GM20431 (cell line): ENCODE measurements at regions not wholly inside any gene's neighbourhood (a gene's known extent, or its start where the extent isn't known, plus 50 kb on each side); places are given as distances from the start of the nearest gene placed in this dataset.
"Not testable (repeated sequence)": the region's sequence is repeated elsewhere in the genome, so short reads cannot be mapped to it uniquely, and the experiment has no call there.

ENCODE experiments used
- in situ Hi-C: fragments of 300-500 bp; cut with MseI, MboI; formaldehyde crosslinking; loops from one replicate; pipeline ENCODE4 v1.15.0; 2020; ENCODE audit warnings: low sequenced_read_pairs; ENCODE audit not compliant: unreplicated experiment

DNA sequence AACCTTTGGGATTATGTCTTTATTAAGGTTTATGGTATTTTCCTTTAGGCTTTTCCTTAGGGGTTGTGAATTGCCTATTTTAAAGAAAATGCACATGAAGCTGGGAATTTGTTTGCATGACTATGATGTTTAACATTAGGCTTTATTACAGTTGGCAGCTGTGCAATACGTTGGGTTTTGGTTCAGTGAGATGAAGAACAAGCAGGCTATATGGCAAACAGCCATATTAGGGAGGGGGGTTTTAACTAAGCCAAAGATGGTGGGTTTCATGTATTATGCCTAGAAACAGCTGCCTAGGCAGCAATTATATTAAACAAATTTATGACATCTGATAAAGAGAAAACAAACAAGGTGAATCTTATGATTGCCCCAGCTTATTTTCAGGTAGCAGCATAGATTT is 880.8 kb downstream of the FAM181B start:
- in situ Hi-C loops: no loop called here

DNA sequence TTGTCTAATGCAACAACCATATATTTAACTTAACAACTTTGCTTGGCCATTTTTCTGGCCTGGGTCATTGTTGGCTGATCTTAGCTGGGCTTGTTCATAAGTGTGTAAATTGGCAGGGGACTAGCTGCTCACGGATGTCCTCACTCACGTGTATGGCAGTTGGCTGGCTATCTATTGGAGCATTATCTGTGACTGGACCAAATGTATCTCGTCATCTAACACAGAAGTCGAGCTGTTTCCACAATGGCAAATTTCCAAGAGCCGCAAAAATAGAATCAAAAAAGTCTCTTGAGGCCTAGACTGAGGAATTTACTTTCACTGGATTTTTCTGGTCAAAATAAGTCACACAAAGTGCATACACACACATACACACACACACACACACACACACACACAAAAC is 893.3 kb downstream of the FAM181B start:
- in situ Hi-C loops: no loop called here

DNA sequence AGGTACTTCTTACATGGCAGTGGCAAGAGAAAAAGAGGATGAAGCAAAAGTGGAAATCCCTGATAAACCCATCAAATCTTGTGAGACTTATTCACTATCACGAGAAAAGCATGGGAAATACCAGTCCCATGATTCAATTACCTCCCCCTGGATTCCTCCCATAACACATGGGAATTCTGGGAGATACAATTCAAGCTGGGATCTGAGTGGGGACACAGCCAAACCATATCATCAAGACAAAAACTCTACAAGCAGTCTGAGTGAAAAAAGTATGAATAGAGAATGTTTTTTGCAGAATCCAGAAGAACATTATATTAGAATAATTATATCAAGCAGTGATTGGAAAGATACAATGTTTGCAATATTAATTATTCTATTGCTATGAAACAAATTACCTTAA is 893.7 kb downstream of the FAM181B start:
- in situ Hi-C loops: no loop called here

DNA sequence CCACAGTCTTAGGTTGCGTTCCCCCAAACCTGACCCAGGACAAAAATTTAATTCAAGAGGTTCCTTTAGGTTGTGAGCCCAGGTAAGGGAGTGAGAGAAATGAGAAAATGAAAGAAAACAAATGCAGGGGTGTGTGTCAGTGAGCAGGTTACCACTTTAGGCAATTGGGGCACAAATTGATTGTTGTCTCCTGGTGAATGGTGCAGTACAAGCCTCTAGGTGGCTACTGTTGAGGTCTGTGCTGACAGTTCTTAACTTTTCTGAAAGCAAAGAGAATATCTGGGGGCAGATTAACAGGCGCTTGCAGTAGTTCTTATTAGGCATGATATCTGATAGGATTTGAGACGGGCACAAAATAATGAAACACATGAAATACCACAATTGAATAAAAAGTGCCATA is 894.6 kb downstream of the FAM181B start:
- in situ Hi-C loops: no loop called here

DNA sequence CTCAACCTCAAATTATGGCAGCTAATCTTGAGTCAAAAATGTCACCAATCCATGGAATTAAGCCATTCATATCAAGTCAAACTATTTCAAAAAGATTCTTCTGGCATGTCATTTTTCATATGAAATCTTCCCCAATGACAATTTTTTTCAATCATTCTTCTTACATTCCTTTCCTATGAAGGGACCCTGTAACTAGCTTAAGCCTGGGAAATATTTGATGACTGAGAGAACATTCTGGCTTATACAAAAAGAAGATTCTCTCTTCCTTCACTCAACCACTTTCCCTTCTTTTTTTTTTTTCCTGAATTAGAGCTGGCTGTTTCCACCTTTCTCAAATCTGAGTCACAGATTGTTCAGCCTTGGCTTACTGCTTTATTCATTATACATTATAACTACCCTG is 903.7 kb downstream of the FAM181B start:
- in situ Hi-C loops: no loop called here

DNA sequence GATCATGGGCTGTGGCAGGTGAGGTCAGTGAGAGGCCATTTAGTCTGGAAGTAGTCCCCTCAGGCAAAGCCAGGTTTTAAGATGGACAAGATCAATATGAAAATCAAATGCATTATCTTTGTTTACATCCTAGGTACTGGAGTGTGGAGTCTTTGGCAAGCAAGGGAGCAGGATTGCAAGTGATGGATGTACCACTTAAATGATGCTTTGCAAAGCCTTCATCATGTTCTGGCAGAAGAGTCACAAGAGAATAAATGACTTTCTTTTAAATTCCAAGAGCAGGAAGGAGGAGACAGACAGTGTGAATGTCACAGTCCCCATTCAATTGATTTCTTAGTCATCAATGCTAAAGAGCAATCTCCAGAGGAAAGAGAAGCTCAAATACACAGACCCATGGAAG is 908.3 kb downstream of the FAM181B start:
- in situ Hi-C loops: no loop called here

DNA sequence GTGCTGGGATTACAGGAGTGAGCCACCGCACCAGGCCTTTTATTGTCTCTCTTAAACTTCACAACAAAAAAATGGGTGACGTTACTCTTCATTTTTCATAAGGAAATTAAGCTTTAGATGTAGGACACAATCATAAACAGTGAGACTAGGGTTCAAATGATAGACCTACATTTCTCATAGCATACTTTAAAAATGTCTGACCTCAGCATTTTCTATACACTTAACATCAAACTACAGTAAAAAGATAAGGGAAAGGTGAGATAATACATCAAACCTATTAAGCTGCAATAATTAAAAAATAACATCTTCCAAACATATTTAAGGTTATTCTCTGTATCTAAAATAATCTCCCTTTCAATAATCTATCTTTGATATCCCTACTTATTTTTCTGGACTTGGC is 914.2 kb downstream of the FAM181B start:
- in situ Hi-C loops: no loop called here

DNA sequence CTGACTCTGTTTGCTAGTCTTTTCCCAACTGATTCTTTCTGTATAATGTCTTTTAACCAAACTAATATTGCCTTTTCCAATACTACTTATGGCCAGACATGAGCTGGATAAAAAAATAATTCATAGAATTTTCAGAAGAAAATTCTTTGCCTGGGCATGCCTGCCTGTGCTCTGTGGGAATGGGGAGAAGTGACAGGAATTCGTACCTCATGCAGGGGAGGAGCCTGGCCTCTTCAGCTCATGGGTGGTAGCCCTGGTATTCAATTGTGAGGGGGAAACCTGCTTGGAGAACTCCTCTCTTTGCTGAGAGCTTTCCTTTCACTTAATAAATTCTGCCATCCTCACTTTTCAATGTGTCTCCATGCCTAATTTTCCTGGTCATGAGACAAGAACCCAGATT is 928.8 kb downstream of the FAM181B start:
- in situ Hi-C loops: no loop called here

DNA sequence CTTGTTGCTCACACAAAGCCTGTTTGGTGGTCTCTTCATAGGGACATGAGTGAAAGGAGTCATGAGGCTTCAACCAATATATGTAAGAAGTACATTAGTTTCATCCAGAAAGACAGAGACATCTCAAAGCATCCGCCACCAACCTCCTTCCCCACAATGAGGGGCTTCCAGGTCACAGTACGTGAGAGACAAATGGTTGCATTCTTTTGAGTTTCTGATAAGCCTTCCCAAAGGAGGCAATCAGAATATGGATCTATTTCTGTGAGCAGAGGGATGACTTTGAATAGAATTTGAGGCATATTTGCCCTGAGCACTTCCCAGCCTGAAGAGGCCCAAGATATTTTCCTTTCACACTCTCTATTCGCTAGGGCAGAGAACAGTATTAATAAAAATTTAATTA is 931.1 kb downstream of the FAM181B start:
- in situ Hi-C loops: no loop called here

DNA sequence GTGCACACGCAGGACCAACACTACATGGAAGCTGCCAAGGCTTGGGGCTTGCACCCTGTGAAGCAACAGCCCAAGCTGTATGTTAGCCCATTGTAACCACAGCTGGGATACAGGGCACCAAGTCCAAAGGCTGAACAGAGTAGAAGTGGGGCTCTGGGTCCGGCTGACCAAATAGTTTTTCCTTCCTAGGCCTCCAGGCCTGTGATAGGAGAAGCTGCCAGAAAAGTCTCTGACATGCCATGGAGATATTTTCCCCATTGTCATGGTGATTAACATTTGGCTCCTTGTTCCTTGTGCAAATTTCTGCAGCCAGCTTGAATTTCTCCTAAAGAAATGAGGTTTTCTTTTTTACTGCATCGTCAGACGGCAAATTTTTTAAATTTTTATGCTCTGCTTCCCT is 941.2 kb downstream of the FAM181B start:
- in situ Hi-C loops: no loop called here

DNA sequence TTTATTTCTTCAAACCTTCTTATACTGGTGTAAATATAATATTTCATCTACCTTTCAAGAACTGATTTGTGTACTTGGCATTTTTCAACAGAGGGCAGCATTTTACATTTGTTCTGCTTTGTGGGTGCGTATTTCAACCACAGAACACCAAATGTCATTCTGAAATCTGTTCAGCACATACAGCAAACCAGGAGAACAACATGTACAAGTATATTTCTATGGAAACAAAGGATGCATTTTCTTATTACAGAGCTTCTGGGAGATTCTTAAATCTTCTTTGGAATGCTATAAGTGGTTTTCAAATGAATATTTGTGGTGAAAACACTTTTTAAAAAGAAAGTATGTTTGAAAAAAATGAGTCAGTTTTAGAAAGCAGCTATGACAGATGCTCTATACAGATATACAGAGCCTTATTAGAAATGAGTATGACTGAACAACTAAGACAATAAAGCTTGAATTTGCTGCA is 946.0 kb downstream of the FAM181B start:
- in situ Hi-C loops: no loop called here

DNA sequence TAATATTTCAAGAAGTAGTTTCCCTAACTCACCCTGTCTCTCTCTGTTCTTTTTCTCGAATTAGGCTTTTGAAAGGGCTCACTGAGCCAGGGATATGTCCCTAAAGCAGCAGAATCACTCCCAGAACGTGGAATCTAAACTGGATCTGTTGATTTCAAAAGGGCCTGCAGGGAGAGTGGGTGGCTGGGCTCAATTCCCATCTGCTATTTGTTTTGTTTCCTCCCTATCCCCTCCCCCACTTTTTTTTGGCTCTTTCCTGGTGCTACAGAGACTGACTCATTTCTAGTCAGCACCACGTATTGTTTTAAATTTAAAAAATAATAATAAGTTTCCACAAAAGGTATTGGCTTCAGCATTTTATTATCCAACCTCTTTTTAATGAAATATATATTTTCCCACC is 961.5 kb downstream of the FAM181B start:
- in situ Hi-C loops: no loop called here

DNA sequence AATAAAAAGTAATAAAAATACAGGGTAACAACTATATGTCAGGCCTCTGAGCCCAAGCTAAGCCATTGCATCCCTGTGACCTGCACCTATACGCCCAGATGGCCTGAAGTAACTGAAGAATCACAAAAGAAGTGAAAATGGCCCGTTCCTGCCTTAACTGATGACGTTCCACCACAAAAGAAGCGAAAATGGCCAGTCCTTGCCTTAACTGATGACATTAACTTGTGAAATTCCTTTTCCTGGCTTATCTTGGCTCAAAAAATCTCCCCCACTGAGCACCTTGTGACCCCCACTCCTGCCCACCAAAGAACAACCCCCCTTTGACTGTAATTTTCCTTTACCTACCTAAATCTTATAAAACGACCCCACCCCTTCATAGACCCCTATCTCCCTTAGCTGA is 963.8 kb downstream of the FAM181B start:
- in situ Hi-C loops: not testable (repeated sequence)

DNA sequence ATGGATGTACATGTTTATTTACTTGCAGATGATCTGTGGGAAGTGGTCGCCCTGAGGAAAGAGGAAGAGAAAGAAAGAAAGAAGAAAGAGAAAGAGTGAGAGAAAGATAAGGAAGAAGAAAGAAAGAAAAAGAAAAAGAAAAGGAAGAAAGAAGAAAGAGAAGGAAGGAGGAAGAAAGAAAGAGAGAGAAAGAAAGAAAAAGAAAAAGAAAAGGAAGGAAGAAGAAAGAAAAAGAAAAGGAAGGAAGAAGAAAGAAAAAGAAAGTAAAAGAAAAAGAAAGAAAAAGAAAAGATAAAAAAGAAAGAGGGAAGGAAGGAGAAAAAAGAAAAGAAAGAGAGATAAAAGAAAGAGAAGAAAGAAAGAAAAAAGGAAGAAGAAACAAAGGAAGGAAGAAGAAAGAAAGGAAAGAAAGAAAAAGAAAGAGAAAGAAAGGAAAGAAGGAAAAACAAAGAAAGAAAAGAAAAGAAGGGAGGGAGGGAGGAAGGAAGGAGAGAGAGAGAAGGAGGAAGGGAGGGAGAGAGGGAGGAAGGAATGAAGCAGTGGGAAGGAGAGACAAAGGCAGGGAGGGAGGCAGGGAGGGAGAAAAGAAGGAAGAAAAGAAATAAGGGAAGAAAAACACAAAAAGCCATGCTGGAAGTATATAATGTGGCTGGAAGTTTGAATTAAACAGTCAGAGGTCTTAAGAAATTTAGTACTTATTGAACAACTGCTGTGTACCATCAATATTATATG is 976.6 kb downstream of the FAM181B start:
- in situ Hi-C loops: no loop called here

DNA sequence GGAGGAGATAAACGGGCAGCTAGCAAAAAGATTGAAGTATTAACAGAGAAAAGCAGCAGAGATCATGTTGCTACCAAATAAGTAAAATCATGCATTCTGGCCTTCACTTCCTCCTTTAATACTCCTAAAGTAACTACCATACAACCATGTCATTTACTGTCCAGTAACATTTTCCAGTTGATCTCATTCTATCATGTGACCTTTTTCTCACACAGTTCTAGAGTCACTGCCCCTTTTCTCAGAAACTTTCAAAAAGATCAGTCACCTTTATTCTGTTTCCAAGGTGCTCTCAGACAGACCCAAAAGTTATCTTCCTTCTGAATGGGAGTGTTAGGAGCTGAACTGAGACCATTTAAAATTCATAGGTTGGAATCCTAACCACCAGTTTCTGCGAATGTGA is 984.4 kb downstream of the FAM181B start:
- in situ Hi-C loops: no loop called here

DNA sequence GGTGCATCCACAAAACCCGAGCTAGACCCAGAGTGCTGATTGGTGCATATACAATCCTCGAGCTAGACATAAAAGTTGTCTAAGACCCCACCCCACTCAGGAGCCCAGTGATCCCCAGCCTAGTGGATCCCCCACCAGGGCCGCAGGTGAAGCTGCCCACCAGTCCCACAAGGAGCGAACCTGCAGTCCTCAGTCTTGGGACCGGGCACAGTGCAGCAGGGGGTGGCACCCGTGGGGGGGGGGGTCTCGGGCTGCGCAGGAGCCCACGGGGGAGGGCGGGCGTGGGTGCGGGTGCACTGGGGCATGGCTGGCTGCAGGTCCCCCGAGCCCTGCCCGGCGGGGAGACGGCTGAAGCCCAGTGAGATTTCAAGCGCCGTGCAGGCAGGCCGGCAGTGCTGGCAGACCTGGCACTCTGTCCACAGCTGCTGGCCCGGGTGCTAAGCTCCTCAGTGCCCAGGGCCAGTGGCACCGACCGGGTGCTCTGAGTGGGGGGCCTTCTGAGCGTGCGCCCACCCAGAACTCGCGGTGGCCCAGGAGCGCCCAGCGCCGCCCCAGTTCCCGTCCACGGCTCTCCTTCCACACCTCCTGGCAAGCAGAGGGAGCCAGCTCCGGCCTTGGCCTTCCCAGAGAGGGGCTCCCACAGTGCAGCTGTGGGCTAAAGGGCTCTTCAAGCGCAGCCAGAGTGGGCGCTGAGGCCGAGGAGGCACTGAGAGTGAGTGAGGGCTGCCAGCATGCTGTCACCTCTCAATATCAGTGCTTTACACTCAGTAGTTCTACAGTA is 989.1 kb downstream of the FAM181B start:
- in situ Hi-C loops: no loop called here

DNA sequence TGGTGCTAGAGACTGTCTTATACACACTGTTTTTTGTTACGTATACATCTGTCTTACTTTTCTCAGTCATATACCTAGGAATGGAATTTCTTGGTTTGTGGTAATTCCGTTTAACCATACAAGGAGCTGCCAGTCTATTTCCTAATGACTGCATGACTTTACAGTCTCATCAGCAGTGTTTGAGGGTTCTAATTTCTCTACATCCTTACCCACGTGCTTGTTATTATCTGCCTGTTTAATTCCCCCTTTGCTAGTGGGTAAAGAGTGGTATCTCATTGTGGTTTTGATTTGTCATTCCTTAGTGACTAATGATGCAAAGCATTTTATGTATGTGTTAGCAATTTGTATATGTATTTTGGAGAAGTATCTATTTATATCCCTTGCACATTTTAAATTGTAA is 1008.0 kb downstream of the FAM181B start:
- in situ Hi-C loops: no loop called here

DNA sequence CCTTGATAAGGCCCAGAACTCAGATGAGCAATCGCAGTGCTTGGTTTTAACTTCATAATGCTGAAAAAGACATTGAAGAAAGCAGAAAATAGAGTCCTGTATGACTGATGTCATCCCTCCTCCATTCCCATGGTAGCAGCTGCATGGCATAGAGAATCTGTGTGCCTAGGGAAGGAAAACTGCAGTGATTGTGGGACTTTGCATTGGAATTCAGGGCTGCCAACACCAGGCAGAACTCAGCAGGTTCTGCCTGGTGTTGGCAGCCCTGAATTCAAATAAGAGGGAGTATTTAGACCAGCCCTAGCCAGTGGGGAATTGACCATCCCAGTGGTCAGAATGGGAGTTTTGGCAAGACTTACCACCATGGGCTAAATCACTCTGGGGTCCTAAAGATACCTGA is 1016.0 kb downstream of the FAM181B start:
- in situ Hi-C loops: no loop called here

DNA sequence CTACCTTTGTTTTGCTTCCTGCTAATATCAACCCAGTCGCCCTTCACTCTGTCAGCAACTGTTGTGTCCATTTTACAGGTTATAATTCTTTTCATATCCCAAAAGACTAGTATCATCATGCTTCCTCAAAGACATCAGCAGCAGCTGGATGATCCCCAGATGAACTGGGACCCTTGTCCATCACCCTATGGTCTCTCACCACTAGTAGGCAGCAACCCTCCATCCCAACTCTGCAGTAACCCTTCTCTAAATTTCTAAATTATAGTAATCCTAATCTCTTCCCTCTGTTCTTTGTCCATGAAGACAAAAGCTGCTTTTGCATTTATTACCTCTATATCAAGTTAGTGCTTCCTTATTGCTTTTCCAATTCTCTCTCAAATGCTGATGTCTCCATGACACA is 1025.8 kb downstream of the FAM181B start:
- in situ Hi-C loops: no loop called here

DNA sequence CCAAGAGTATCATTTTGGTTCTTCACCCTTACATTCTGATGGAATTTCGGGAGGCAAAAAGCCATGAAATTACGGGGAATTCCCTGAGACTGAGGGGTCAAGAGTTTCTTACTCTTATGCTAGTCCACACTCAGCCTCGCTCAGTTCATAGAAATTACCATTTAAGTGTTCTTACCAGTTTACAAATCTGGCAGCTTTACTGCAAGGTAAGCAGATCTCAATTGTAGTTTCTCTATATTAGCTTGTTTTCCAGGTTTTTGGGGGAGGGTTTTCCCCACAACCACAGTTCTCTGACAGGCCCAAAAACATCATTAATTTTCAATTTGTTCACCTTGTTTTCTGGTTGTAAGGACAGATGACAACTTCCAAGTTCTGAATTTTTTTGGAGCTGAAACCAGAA is 1028.4 kb downstream of the FAM181B start:
- in situ Hi-C loops: no loop called here

DNA sequence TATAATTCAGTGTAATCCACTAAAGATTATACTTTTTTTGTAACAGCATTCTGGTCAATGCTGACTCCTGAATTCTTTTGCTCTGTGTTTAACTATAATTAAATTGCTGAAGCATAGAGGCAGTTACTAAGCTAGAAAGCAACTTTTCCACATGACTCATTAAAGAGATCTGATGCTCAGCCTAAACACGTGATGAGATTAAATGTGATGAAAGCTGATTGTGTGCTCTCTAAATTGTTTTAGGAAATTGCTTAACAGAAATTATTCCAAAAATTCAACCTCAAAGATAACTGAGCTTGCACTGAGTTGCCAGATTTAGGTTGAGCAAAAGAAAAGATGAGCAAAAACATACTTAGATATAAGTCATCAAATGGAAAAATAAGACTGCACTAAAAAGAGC is 1033.6 kb downstream of the FAM181B start:
- in situ Hi-C loops: no loop called here

DNA sequence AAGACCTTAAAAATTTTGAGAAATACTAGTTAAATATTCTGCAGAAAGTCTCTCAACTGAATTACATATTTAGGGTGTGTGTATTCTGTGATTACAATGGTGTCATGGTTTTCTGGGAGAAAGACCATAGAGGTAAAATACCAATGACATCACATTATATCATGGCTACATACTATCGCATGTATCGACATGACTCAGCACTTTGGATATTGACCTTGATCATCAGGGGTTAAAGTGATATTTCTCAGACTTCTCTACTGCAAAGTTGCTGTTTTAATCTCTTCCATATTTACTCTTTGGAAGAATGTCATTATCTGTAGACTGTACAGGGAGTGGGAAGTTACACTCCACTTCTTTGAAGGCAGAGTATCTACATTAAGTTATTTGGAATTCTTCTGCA is 1046.6 kb downstream of the FAM181B start:
- in situ Hi-C loops: no loop called here
